ENCODE measurements at regions not wholly inside any gene's neighbourhood (a gene's known extent, or its start where the extent isn't known, plus 50 kb on each side); places are given as distances from the start of the nearest gene placed in this dataset.

DNA sequence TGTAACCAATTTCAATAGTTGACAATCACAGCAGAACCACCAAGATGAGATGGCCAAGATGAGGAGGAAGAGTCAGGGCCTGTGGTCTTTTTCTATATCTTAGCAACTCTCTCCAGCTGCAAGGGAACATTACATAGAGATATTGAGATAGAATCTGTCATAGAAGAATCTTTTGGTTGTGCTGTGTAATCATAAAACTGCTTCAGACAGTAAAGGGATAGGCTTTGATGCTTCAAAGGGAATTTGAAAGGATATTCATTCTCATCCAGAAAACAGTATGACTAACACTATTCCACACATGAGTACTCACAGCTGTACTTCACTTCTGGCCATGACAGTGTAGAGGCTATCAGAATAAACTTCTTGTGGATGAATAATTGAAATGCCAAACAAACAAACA, 145.9 kb downstream of the YIPF5 start:
- no peak for TF ChIP-seq POLR2A (IDR thresholded peaks at IDR 0.05; ENCODE audit: low read depth, low read length)
- TF ChIP-seq POLR2AphosphoS5 (IDR thresholded peaks at IDR 0.05; ENCODE audit: low read depth, low read length): no peak
- TF ChIP-seq TAF1 (IDR thresholded peaks at IDR 0.05; ENCODE audit: low read depth, low read length): no peak

Measured in GM12891 (cell line).